ACHN (cell line): ENCODE measurements at regions not wholly inside any gene's neighbourhood (a gene's known extent, or its start where the extent isn't known, plus 50 kb on each side); places are given as distances from the start of the nearest gene placed in this dataset.

Experiments
- DNase-seq: peaks from one replicate; pipeline ENCODE4 v3.0.0-alpha.2; 2015
- in situ Hi-C: cut with HindIII; loops from 2 replicates; pipeline ENCODE4 v1.10.0; 2017; ENCODE audit warnings: low sequenced_read_pairs, low pct_ligation_motif_present, low pct_unique_long_range_greater_than_20kb

GRCh38 chr5:173771121-173771724 lies 116.9 kb upstream of the CPEB4 start:
- no peak for DNase-seq
- in situ Hi-C loops = no loop called here

GRCh38 chr5:173771725-173772383 lies 116.3 kb upstream of the CPEB4 start:
- in situ Hi-C loops = no loop called here
- no peak for DNase-seq

GRCh38 chr5:173772384-173773059 lies 115.6 kb upstream of the CPEB4 start:
- in situ Hi-C loops = no loop called here
- no peak for DNase-seq

GRCh38 chr5:173774271-173774761 lies 113.8 kb upstream of the CPEB4 start:
- DNase-seq = no peak
- in situ Hi-C loops = no loop called here

- DNase-seq = no peak
- in situ Hi-C loops = no loop called here
These were observed 112.6 kb upstream of the CPEB4 start for GRCh38 chr5:173775261-173776197.

- in situ Hi-C loops = no loop called here
These were observed 111.0 kb upstream of the CPEB4 start for GRCh38 chr5:173777149-173777548.

GRCh38 chr5:173777674-173778073 lies 110.5 kb upstream of the CPEB4 start:
- no peak for DNase-seq
- in situ Hi-C loops = no loop called here

More at GRCh38 chr5:173777149-173777548, 111.0 kb upstream of the CPEB4 start:
- DNase-seq = no peak

- in situ Hi-C loops = no loop called here
- no peak for DNase-seq
These were observed 109.9 kb upstream of the CPEB4 start for GRCh38 chr5:173778152-173778782.

GRCh38 chr5:173778784-173779304 lies 109.3 kb upstream of the CPEB4 start:
- in situ Hi-C loops = no loop called here
- no peak for DNase-seq

- no peak for DNase-seq
- in situ Hi-C loops = no loop called here
These were observed 107.6 kb upstream of the CPEB4 start for GRCh38 chr5:173780235-173781234.

GRCh38 chr5:173781432-173781815 lies 106.7 kb upstream of the CPEB4 start:
- no peak for DNase-seq
- in situ Hi-C loops = no loop called here

- DNase-seq = peak; percentile 44
- in situ Hi-C loops = no loop called here
These were observed 106.1 kb upstream of the CPEB4 start for GRCh38 chr5:173781816-173782670.

GRCh38 chr5:173782671-173783101 lies 105.5 kb upstream of the CPEB4 start:
- in situ Hi-C loops = no loop called here
- no peak for DNase-seq

- in situ Hi-C loops = no loop called here
- no peak for DNase-seq
These were observed 104.8 kb upstream of the CPEB4 start for GRCh38 chr5:173783371-173783770.

GRCh38 chr5:173785400-173785799 lies 102.7 kb upstream of the CPEB4 start:
- DNase-seq = no peak
- in situ Hi-C loops = no loop called here

GRCh38 chr5:173785866-173786265 lies 102.3 kb upstream of the CPEB4 start:
- in situ Hi-C loops = no loop called here

More at GRCh38 chr5:173785866-173786265, 102.3 kb upstream of the CPEB4 start:
- no peak for DNase-seq
